Osteoblast (primary cell): ENCODE measurements at regions not wholly inside any gene's neighbourhood (a gene's known extent, or its start where the extent isn't known, plus 50 kb on each side); places are given as distances from the start of the nearest gene placed in this dataset.

Experiments
- DNase-seq: peaks from one replicate; pipeline ENCODE4 v3.0.0; 2011; ENCODE audit warnings: low spot score, mixed read lengths; ENCODE audit not compliant: insufficient read length; ENCODE audit errors: missing footprints
- H2AFZ ChIP-seq: 2 replicates; pipeline ENCODE4 v1.6.0; 2011; ENCODE audit warnings: mild to moderate bottlenecking, low read length
- H3K27ac ChIP-seq: 2 replicates; pipeline ENCODE4 v1.5.1; 2011; ENCODE audit warnings: mild to moderate bottlenecking, low read depth, low read length, moderate library complexity
- H3K27me3 ChIP-seq: 2 replicates; pipeline ENCODE4 v1.6.0; 2012; ENCODE audit warnings: mild to moderate bottlenecking, control low read depth, inconsistent platforms, low read length, moderate library complexity; ENCODE audit not compliant: insufficient read depth
- H3K36me3 ChIP-seq: 2 replicates; pipeline ENCODE4 v1.5.1; 2011; ENCODE audit warnings: mild to moderate bottlenecking, low read length, control low read depth, moderate library complexity; ENCODE audit not compliant: insufficient read depth
- H3K4me1 ChIP-seq: 2 replicates; pipeline ENCODE4 v1.5.1; 2011; ENCODE audit warnings: mild to moderate bottlenecking, low read length, control low read depth, moderate library complexity; ENCODE audit not compliant: insufficient read depth
- H3K4me2 ChIP-seq: 2 replicates; pipeline ENCODE4 v1.6.0; 2011; ENCODE audit warnings: mild to moderate bottlenecking, low read length; ENCODE audit not compliant: insufficient read depth
- H3K4me3 ChIP-seq: fragments of 200-600 bp; sonication (generic); 3 replicates; pipeline ENCODE4 v1.5.1; 2012; ENCODE audit warnings: mild to moderate bottlenecking, low read length, inconsistent platforms; ENCODE audit not compliant: insufficient read depth
- H3K79me2 ChIP-seq: 2 replicates; pipeline ENCODE4 v1.6.0; 2012; ENCODE audit warnings: mild to moderate bottlenecking, low read length, control low read depth, inconsistent platforms; ENCODE audit not compliant: insufficient read depth
- H3K9me3 ChIP-seq: 2 replicates; pipeline ENCODE4 v1.5.1; 2011; ENCODE audit warnings: low read depth, low read length, control low read depth
- H4K20me1 ChIP-seq: 2 replicates; pipeline ENCODE4 v1.6.0; 2012; ENCODE audit warnings: mild to moderate bottlenecking, low read length, control low read depth; ENCODE audit not compliant: insufficient read depth
- CTCF ChIP-seq: IDR thresholded peaks from 2 replicates; pipeline ENCODE4 v1.5.1; 2011; ENCODE audit warnings: mild to moderate bottlenecking, low read depth, low read length, moderate library complexity; ENCODE audit errors: extremely low read depth

DNA sequence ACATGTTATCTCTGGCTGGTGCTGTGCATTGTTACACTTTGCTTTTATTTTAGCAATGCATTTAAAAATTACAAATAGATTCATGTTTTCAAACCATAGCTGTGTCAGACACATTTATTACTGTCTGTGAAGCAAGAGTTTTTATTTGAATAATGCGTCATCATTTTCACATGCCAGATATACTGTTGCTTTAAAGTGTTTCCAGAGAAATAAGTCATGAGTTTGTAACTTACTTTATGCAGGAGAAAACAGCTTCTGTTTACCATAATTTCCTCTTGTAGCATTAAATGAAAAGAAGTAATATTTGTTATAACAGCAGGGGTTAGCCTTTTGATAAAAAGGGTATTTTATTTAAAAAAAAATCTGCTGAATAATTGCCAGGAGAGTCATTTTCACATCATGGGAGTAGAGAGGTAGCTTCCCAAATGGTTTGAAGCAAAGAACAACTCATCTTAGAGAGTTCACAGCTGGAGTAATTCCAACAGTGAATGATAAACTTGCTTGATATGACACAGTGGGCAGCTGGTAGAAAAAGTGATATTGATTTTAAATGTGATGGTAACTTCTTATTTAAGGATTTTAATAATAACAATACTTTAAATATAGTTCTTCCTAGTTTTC, 1274.5 kb upstream of the CRIM1 start:
- Histone ChIP-seq H3K4me3 (no peak overlapping the region), H3K36me3 (no peaks in the 10 kb centered on the region), H3K27ac (no peak overlapping the region), H3K4me1 (no peaks in the 10 kb centered on the region), H3K4me2 (no peak overlapping the region), H2AFZ (no peak overlapping the region), H3K27me3 (no peaks in the 10 kb centered on the region), H3K9me3 (no peaks in the 10 kb centered on the region), H3K79me2 (no peaks in the 10 kb centered on the region), H4K20me1 (no peaks in the 10 kb centered on the region)
- DNase-seq = no peak
- TF ChIP-seq CTCF = no peak

DNA sequence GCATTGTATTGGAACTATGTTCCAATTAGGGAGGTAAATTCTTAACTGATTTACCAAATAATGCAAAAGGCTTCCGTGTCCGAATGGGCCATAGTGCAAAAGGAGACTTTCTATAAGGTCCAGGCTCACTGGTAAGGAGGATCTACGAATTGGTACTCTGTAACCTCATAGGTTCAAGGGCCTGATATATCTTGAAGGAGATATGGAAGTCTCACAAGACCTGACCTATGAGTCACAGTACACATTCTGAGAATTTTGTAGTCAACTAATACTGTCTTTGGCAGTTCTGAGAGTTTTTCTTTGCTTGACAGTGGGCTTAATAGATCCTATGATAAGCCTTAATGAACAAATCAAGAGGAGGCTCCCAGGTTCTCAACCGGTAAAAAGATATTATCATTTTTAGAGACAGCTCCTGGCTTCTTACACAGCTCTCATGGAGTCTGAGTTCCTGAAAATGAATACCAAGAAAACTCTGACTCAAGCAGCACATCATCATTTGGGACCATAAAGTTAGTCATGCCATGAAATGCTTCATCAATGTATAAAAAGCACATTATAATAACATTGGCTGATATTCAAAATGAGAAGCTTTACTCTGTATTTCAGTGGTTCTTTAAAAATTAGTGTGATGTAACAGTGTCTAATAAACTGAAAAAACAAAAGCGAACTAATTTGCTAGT, 1275.2 kb upstream of the CRIM1 start:
- no peak for TF ChIP-seq CTCF
- H3K27me3 ChIP-seq = no peaks in the 10 kb centered on the region
- no peaks in the 10 kb centered on the region for H4K20me1 ChIP-seq
- H3K27ac ChIP-seq = no peak overlapping the region
- H2AFZ ChIP-seq = no peak overlapping the region
- no peak overlapping the region for H3K4me3 ChIP-seq
- no peak overlapping the region for H3K4me2 ChIP-seq
- H3K9me3 ChIP-seq = no peaks in the 10 kb centered on the region
- no peaks in the 10 kb centered on the region for H3K36me3 ChIP-seq
- no peak for DNase-seq
- no peaks in the 10 kb centered on the region for H3K4me1 ChIP-seq
- no peaks in the 10 kb centered on the region for H3K79me2 ChIP-seq

DNA sequence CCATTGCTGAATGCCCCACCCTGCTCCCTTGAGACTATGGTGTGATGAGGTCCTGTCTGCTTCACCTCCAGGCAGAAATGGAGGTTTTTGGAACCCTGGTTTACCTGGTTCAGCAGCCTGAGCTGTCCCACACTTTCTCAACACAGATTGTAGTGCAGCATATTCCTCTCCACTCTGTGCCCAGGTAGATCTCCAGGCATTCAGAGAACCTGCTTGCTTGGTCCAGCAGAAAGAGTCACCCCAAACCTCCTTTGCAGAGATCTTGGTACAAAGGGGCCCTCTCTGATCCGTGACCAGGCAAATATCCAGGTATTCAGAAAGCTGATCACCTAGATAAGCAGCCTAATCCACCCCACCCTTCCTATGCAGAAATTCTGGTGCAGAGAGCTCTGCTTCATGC, 1288.2 kb upstream of the CRIM1 start:
- Histone ChIP-seq H3K4me1 (no peaks in the 10 kb centered on the region), H3K4me3 (no peak overlapping the region), H3K27ac (no peak overlapping the region), H3K79me2 (no peaks in the 10 kb centered on the region), H3K36me3 (no peaks in the 10 kb centered on the region), H3K4me2 (no peak overlapping the region), H4K20me1 (no peaks in the 10 kb centered on the region), H3K27me3 (no peaks in the 10 kb centered on the region), H2AFZ (no peak overlapping the region), H3K9me3 (no peaks in the 10 kb centered on the region)
- TF ChIP-seq CTCF = no peak
- no peak for DNase-seq

DNA sequence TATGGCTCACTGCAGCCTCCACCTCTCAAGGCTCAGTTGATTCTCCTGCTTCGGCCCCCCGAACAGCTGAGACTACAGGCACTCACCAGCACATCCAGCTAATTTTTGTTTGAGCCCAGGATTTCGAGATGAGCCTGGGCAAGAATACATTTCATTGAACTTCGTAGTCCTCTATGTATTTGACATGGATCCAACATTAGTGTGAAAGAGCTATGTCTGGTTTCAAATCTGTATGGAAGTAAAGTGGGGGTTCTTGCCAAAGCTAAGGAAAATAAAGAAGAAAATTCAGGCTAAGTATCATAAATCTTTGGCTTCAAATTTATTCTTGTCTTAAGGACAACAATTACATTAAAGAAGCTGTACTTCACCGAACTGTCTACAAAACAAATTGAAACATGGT, 1291.7 kb upstream of the CRIM1 start:
- Histone ChIP-seq H3K9me3 (no peaks in the 10 kb centered on the region), H4K20me1 (no peaks in the 10 kb centered on the region), H3K36me3 (no peaks in the 10 kb centered on the region), H3K79me2 (no peaks in the 10 kb centered on the region), H3K27ac (no peak overlapping the region), H3K4me2 (no peak overlapping the region), H3K4me1 (no peaks in the 10 kb centered on the region), H2AFZ (no peak overlapping the region), H3K4me3 (no peak overlapping the region), H3K27me3 (no peaks in the 10 kb centered on the region)
- DNase-seq = no peak
- TF ChIP-seq CTCF = no peak
